Activated CD4-positive, alpha-beta T cell treated with anti-CD3 and anti-CD28 coated beads for 48 hours (primary cell): ENCODE measurements at regions not wholly inside any gene's neighbourhood (a gene's known extent, or its start where the extent isn't known, plus 50 kb on each side); places are given as distances from the start of the nearest gene placed in this dataset.

Experiments
- DNase-seq: peaks from one replicate; pipeline ENCODE4 v3.0.0-alpha.2; 2020

DNA sequence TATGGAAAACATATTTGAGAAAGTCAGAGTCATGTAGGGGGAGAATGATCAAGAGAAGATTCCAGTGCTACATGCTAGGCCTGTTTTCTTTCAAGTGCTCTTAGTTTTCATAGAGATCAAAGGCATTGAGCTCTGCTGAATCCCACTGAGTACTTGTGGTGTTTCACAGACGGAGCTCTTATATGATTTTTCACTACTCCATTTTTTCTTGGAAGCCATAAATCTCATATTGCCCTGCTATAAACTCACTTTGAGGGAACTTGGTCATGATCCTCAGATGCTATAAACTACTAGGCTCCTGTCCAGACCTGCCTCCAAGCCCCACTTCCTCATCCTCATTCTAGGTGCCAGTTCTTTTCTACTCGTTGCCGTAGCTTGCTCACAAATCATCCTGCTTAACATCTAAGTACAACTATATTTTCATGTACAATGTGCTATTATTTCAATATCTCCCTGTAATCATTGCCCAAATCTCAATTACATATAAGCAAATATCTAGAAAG lies 180.8 kb upstream of the CCDC179 start:
- DNase-seq = no peak

DNA sequence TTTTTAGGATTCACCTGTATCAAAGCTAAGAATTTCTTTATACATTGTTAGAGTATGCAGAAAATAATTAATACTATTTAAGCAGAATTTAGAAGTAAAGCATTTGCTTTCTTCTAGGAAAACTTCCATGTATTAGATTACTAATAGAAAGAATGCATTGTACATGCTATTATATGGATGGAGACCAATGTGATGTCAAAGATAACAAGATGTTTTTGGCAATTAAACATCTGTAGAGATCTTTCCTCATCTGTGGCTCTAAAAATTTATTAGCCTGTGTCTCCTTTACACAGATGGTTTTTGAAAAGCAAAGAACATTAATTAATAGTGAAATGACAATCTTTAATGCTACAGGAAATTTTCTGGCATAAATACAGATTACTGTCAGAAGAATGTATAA lies 198.4 kb upstream of the CCDC179 start:
- DNase-seq = no peak

DNA sequence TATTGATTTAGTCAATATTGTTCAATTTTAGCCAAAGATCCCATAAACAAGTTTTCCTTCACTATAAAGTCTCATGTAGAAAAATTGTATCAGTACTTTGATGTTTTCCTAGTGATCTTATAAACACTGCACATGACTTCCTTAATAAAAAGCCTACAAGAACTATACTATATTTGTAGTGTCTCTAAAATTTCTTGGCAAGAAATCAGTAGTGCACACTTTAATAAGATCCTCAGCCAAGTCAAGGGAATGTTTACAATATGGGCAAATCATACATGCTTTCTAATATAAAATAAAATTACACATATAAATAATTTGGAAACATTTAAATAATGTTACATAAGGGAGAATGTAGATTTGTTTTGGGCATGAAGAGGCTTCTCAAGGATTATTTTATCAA lies 203.0 kb upstream of the CCDC179 start:
- no peak for DNase-seq

DNA sequence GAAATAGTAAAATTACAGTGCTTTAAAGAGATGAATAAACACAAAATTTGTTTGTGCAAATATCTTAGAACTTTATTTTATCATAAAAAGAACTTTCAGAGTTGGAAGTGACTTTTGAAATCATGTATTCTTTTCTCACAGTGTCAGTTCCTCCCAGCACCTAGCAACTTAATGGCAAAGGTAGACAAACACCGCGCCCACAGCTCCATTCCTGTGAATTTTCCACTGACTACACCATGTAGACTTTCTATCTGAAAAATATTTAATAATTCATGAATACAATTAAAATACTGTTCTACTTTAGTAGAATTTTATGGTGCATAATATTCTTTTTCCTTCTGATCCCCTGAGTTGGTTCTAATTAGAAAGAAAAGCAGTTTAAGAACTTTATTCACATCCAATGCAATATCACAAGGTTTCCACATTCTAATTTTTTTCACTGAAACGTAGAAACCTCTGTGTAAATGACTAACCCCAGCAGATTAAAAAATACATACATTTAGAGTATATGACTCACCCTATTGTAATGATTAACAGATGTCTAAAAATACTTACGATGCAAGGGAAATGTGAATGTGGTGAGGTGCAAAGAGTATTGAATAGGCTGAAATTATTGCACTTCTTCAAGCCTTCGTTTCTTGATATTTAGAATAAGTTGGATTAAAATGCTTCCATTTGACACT lies 218.2 kb upstream of the CCDC179 start:
- DNase-seq = no peak

DNA sequence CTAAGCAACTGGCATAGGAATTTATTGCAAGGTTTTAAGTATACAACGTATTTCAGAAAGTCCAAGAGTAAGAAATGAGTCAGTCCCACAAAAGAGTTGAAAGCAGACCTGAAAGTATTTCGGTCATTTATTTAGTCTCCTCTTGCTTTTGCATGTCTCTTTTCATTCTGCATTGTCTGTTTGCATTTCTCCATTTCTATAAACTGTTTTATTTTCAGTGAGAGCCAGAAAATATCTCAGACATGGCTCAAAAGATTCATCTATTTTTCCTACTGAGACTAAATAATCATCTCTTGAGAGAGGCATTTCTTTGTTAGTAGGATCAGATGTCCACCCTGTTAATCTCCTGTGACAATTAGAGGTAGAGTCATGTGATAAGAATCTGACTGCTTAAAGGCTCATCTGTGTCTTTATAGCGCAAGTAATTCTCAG lies 219.1 kb upstream of the CCDC179 start:
- DNase-seq = no peak

DNA sequence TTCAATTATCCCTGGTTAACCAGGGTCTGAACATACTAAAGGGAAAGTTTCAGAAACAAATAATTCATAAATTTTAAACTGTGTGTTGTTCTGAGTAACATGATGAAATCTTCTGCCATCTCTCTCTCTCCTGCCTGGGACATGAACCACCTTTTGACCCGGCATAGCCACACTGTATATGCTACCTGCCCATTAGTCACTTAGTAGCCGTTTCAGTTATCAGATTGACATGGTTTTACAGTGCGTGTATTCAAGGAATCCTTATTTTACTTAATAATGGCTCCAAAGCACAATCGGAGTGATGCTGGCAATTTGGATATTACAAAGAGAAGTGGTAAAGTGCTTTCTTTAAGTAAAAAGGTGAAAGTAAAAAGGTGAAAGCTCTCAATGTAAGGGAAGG lies 227.1 kb upstream of the CCDC179 start:
- no peak for DNase-seq

DNA sequence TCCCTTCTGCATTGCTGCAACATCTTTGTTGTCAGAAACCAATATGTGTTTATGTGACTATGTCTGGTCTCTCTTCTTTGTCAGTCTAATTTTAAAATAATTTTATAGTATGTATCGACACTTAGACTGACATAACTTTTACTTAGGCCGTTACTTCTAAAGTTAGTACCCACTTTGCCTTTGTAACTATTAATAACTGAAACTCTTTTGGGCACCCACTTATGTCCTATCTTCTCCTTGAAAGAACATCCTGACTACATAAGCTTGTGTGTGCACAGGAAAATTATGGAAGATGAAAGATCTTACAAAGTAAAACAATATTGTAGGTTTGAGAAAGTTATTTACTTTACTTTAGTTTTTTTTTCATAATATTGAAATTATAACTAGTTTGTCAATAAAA lies 230.4 kb upstream of the CCDC179 start:
- DNase-seq = no peak

DNA sequence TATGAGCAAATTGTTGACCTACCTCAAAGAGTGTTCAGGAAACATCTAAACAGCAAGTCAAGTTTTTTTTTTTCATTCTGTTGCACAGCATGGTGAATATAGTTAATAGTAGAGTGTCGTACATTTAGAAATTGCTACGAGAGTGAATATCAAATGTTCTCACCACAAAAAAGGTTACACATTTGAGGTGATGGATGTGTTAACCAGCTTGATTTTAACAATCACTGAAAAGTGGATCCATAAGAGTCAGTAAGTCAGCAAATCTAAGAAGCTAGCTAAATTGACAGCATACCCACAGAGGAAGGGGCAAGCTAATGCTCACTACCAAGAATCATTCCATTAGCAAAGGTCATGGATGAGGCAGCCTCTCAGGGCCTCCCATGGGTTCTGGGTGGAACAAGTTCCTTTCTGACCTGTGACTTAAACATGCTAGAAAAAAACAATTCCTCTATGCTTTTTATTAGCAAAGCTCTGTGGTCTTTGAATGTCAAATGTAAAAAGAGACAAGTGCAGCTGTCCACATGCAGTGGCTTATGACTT lies 235.4 kb upstream of the CCDC179 start:
- DNase-seq = no peak

DNA sequence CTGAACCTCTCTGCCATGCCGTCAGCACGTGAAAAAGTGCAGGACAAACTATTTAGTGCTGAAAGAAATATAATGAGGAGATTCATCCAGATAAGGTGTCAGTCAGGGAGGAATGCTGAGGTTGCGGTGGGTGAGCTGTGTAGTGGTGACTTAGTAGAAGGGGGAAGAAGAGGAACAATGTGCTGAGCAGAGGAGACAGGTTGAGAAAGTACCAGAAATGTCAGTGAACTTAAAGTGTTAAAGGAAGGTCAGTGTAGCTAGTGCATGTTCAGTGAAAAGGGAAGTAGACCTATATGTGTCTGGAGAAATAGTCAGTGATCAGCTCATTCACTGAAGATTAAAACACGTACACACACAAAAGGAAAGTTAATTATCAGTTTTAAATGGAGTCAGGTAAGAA lies 237.6 kb upstream of the CCDC179 start:
- no peak for DNase-seq

DNA sequence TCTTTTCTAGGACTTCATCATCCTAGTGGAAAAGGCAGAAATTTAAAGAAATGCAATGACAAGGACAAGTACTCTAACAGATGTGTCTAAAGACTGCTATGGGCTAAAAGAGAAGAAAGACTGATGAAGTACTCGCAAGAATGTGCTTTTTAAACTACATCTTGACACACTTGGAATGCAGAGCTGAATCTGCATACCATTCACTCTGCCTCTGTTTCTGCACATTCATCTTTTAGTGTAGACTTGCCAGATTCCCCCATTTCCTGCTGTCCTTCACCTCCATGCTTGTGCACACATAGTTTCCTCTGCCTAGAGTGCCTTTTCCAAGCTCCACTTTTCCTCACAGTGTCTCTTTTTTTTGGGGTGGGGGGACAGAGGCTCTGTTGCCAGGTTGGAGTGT lies 239.0 kb upstream of the CCDC179 start:
- no peak for DNase-seq

DNA sequence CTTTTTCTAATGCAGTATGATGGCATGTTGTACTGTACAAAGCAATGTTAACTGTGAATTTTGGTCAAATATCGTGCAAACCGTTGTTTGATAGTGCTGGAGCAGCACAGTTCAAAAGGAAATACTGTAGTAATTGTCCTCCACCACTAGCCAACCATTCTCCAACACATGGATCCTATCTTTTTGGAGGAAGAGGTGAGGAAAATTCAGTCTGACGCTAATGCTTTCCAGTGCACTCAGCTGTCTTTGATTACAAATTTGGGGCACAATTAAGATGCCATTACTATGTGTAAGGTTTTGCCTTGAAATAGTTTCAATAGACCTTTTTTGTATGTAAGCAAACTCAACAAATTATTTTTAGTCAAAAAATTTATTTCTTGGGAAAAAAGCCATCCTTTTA lies 240.5 kb upstream of the CCDC179 start:
- DNase-seq = no peak

DNA sequence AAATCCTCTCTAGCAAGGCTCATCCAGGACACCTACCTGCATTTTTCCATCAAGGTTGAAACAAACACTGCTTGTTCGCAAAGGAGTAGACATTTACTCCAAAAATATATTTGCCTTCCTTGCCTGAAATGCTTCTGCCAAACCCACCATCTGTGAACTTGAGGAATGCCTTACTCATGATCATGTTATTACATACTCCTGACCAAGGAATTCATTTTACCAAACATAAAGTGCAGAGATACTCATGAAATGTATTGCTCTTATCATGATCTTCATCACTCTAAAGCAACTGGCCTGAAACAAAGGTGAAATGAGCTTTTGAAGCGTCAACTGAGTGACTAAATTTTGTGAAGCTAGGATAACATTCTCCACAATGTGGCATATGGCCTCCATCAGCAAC lies 243.1 kb upstream of the CCDC179 start:
- DNase-seq = no peak

DNA sequence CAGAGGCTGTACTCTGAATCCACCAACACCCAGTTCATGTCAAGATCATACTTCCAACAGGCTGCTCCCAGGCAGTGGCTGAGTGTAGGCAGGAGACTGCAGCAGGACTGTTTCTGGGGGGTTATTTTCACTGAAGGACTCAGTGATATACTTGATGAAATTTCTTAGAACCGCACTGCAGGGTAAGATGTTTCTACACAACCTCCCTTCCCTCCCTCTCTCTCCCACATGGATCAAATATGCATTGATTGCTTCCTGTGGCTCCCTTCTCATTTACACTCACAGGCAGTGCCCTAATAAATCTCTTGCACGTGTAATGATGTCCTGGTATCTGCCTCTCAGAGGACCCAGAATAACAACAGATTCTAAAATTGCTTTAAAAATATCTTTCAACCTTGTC lies 251.3 kb upstream of the CCDC179 start:
- DNase-seq = no peak

DNA sequence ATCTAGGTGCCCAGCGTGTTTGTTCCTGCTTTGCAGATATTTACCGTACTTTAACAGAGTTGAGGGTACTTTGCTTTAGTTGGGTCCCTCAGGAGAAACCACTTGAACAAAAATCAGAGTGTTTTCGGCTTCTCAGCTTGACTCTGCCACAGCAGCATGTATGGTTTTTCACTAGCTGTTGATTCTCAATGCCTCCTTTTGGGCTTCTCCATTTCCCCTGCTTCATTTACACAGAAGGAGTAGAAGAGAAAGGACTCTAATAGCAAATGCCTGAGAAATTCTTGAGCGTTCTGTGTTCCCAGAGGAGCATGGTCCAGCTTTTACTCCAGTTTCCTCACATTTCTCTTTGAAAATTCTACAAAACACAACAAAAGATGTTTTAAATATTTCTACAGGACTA lies 252.1 kb upstream of the CCDC179 start:
- DNase-seq = no peak

DNA sequence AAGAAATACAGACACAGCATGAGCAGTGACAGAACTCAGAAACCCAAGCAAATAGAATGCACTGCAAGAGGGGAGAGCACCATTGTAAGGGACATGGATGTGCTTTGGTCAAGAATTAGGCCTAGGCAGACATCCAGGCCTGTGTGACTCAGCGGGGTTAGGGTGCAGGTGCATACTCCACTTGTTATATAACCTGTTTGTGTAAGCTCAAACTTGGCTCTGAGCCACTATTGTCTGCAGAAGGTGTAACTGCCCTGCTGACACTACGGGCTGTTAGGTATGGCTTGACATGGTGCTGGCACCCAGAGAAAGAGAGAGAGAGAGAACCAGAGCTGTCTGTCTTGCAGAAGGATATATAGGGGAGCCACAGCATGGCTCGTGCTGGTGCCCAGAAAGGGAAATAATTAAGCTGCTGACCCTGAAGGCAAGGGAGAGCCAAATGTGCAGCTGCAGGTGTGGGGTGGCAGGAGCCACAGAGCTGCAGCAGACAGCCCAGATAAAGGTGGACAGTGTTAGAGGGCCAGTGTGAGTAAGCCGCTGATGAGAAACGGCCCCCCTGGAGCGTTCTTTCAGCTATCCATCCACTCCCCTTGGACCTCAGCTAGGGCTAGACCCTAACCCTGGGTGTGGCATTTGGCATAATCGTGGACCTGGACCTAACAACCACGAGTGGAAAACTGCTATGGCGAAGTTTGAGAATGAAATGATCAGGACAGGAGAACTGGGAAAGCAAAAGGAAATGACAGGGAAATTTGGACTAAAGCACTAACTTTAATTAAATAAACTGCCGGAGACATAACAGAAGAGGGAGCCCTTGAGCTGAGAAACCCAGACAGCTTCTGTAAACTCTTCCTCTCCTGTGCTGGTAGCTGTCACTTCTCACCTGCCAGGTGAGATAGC lies 253.0 kb upstream of the CCDC179 start:
- DNase-seq = peak; percentile 6

DNA sequence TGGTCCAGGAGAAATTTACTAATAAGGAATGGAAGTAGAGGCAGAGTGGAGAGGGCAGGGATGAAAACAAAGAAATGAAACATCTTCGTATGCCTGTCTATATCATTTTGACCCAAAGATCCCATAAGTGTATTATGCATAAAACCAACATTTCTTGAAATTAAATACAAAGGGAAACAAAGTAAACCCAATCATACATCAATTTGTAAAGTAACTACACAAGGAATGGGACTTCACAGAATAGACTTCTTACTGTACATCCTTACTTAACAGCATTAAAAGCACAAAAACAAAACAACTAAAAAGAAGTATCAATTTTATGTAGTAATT lies 253.6 kb upstream of the CCDC179 start:
- no peak for DNase-seq

DNA sequence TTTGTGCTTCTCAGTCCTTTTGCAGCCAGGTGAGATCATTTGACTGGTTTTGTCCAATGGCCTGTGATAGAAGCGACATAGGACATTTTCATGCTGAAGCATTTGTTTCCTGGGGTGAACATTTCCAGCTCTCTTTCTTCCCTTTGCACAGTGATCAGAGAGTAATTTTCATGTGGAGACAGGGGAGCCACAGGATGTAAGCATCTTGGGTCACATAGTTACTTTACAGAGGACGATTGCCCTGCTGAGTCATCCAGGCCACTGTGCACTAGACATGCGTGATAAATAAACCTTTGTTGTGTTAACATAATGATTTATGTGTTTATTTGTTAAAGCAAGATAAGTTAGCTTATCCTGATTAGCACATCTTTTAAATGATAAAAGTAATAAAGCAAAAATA lies 263.5 kb upstream of the CCDC179 start:
- no peak for DNase-seq

DNA sequence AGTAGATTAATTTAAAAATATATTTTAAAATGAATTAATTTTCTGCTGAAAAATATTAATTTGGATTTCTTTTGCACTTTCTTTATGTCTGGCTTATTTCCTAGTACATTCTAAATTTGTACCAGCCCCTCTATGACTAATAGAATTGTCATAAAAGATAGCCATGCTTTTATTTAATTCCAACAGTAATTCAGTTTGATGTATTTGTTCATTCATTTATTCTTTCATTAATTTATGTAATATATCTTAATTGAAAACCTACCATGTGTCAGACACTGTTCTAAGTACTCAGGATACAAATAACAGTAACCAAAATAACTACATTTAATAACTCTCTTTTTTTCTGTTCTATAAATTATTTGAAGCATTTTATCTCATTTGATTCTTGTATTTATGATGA lies 264.0 kb upstream of the CCDC179 start:
- no peak for DNase-seq

DNA sequence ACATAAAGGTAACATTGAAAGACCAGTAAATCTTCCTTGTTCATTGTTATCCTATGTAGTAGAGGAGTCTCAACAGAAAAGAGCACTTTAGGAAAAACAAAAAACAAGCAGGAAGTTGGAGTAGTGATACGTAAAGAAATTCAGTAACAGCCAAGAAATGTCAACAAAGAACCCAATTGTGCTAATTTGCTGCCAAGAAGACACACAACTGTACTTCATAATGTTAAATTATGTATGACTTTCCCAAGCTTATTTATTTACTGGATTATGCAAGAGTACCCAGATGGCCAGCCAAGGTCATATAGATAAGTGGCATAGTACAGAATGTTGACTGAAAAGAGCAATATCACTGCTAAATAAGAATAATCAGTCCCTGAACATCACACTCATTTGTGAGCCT lies 264.7 kb upstream of the CCDC179 start:
- DNase-seq = no peak

DNA sequence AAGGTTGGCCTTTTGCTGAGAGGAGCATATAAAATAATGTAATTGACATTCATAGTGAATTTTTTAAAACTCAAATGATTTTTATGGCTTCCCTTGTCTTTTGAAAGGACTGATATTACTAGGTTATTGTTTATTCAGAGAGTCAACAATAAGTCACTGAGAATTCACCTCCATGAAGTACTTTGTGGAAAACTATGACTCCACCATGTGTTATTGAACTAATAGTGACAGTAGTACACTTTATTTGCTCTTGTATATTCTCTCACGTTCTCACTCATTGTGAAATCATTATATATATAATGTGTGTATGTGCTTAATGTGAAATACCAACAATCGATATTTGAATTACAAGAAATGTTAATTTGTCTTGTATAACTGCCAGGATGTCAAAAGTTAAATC lies 267.4 kb upstream of the CCDC179 start:
- DNase-seq = no peak

DNA sequence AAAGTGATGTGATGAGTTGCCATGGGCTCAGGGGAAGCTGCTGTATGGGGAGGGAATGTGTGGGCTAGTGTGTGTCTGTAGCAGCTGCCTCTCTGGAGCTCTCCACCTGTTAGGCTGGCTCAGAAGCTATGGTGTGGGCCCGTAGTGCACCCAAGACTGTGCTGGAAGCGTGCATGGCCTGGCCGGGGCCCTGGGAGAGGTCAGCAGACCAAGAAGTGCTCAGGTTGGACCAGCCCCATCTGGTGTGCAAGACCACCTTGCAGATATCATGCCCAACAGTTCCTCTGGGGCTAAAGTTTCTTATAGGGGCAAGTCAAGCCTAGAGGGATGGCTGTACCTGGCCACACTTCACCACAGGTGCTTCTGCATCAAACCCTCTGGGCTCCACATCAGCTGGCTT lies 274.4 kb upstream of the CCDC179 start:
- no peak for DNase-seq

DNA sequence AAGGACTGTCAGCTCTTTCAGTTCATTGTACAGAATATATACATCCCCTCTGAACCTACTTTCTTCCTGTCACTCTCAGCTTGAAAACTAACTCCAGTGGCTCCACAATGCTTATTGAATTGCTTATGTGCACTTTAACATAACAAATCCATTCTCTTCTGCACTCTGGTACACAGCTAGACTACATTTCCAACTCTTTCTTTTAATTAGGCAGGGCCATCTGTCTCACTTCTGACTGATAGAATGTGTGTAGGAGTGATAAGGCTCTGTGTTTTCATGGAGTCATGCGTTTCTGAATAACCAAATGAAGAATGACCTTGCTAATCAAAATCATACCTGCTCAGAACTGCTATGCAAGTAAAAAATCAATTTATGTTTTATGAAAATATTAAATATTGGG lies 278.5 kb upstream of the CCDC179 start:
- DNase-seq = no peak

DNA sequence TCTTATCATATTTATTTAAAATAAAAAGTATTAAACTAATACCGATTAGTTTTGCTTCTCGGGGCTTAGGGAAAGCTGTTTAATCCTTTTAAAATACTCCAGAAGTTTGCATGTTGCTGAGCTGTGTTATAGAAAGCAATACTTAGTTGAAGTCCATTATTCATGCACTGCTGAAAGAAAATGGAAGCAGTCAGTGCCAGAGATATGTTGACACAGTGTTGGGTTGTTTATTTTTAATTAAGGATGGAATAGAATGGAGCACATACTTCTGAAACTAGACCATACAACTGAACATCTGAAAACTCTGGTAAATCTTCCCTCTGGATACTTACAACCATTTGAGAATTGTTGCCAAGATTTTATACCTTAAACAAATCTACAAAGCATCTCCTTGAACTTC lies 282.7 kb upstream of the CCDC179 start:
- DNase-seq = no peak

DNA sequence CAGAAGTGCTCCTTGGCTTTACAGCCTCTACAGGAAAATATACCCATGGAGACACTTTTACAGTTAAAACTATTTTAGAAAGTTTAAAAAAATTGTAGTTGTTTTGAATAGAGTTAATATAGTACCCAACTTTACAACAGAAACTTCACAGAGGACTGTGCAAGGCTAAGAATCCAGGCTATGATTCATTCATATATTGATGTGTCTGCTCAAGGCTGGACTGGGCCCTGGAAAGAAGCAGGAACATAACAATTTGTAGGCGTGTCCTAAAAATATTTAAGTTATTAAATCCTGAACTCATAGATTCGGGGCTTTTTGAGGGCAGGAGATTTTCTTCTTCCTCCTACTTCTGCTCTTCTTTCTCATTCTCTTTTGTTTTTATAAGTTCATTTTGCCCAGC lies 291.5 kb upstream of the CCDC179 start:
- DNase-seq = no peak
